GM18499 (cell line): ENCODE measurements at regions not wholly inside any gene's neighbourhood (a gene's known extent, or its start where the extent isn't known, plus 50 kb on each side); places are given as distances from the start of the nearest gene placed in this dataset.
"Not testable (repeated sequence)": the region's sequence is repeated elsewhere in the genome, so short reads cannot be mapped to it uniquely, and the experiment has no call there.

Source experiments
- ATAC-seq: cut with Tn5 transposase; IDR thresholded peaks from one replicate; pipeline ENCODE4 v1.9.1; 2021; ENCODE audit warnings: moderate number of reproducible peaks; ENCODE audit not compliant: insufficient read depth, unreplicated experiment

GRCh38 chr22:34798605-34799004, 267.4 kb upstream of the ISX start:
- no peak for ATAC-seq

- ATAC-seq: no peak
Observed at GRCh38 chr22:34800260-34800980, 265.5 kb upstream of the ISX start.

GRCh38 chr22:34801221-34801620, 264.7 kb upstream of the ISX start:
- ATAC-seq: no peak

- ATAC-seq: no peak
Observed at GRCh38 chr22:34804091-34804490, 261.9 kb upstream of the ISX start.

DNA sequence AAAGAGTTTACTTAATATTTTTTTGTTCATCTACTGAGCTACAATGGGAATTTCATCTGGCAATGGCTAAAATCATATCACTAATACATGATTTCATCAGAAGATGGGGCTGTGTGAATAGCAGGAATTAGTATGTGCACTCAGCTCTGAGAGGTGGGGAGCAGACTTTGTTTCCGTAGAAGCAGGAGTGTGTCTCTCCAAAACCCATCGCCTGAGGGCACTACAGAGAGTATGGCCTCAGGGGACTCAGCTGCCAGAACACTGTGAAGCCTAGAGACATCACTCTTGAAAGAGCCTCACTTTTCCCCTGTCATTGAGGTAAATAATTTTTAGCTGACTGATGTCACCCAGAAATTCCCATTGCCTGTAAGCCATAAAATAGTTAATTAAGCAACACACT, 261.4 kb upstream of the ISX start:
- no peak for ATAC-seq

DNA sequence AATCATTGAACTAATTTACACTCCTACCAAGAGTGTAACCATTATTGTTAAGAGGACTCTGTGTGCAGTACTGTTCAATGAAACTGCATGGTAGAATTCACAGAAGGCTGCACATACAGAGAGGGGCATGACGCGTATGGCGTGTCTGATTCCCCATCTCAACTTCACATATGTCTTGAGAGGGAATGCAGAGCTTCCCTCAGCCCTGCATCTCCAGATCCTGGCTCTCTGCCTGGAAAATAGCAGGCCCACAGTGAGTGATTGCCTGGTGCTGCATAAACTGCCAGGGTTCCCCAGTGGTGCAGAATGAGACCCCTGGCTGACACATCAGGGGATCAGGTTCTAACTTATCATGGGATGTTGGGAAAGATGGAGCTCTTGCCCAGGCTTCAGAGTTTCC, 260.2 kb upstream of the ISX start:
- no peak for ATAC-seq

DNA sequence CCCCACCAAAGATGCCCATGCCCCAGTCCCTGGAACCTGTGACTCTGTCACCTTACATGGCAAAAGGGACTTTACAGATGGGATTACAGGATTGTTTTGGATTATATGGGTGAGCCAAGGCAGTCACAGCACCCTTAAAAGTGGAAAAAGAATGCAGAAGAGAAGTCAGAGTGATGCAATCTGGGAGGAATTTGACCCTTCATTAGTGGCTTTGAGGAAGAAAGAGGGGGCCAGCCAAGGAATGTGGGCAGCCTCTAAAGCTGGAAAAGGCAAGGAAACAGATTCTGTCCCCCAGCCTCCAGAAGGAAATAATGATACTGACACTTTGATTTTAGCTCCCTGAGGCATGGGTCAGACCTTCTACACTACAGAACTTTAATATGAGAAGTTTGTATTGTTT, 257.3 kb upstream of the ISX start:
- ATAC-seq: no peak

- ATAC-seq: no peak
Observed at GRCh38 chr22:34812631-34813030, 253.3 kb upstream of the ISX start.

DNA sequence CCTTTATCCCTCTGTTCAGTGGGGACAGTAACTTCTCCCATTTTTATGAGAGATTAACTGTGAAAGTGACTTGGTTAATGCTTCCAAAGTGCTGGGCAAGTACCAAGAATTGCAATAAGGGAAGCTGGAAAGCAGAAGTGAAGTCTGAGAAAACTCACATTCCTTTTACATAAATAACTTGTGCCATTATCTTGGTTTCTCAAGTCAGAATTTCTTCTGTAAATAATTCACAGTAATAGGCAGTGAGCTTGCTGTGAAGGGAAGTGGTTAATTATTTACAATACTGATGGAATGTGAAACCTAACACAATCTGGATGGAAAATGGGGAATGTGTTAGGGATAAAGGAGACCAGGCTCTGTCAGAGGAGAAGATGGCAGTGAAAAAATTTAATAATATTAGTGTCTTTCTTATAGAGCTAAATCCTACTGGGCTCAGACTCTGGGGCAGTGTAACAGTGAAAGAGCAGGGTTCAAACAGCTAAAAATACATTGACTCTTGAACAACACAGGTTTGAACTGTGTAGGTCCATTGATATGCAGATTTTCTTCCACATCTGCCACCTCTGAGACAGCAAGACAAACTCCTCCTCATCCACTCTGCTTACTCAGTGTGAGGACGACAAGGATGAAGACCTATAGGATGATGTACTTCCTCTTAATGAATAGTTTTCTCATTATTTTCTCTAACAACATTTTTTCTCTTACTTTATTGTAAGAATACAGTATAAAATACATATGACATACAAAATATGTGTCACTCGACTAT, 251.5 kb upstream of the ISX start:
- ATAC-seq: no peak

GRCh38 chr22:34829485-34829884, 236.5 kb upstream of the ISX start:
- ATAC-seq: no peak

GRCh38 chr22:34834059-34834458, 231.9 kb upstream of the ISX start:
- no peak for ATAC-seq

DNA sequence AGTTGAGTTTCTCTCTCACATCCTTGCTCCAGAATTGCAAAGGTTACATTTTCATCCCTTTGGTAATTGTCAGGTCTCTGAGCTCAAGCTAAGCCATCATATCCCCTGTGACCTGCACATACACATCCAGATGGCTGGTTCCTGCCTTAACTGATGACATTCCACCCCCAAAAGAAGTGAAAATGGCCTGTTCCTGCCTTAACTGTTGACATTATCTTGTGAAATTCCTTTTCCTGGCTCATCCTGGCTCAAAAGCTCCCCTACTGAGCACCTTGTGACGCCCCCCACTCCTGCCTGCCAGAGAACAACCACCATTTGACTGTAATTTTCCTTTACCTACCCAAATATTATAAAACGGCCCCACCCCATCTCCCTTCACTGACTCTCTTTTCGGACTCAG, 231.4 kb upstream of the ISX start:
- ATAC-seq: not testable (repeated sequence)

DNA sequence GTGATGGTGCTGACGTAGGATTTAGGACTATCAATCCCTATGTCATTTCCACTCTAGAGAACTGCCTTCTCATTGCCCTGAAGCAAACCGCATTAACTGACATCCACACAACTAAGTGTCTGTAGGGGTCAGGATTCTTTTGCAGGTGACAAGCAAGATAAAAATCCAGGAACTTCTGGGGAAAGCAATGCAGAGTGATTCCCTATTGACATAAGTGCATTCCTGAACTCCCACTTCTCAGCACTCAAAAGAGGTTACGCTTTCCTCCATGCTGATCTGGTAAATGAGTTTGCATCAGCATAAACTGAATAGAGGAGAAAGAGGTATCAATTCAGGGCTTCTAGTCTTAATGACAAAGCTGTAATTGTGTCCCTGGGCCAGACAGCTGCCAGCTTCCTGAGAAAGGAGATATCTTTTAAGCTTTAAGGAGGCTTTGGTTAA, 224.6 kb upstream of the ISX start:
- ATAC-seq: no peak

DNA sequence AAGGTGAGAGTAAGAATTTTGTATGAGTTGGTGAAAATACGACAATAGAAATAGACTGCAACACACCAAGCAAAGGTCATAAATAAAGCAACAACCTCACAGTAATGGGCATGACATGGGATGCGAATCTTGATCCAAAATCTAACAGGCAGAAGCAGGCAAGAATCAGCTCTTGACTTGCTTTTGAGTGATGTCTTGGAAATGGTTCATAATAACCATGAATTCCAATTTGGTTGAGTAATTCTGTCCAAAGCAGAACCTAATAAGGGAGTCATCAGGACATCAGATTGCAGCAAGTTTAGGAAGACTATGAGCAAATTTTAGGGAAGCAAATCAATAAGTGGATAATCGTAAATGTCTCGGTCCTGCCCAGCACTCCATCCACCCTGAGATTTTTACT, 224.0 kb upstream of the ISX start:
- ATAC-seq: no peak

GRCh38 chr22:34842630-34843029, 223.3 kb upstream of the ISX start:
- no peak for ATAC-seq

DNA sequence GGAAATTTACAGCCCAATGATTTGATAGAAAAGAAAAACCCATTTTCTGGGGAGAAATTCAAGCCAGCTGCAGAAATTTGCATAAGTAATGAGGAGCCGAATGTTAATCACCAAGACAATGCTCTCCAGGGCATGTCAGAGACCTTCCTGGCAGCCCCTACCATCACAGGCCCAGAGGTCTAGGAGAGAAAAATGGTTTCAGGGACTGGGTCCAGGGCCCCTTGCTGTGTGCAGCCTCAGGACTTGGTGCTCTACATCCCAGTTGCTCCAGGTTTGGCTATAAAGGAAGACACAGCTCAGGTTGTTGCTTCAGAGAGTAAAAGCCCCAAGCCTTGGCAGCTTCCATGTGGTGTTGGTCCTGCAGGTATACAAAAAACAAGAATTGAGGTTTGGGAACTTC, 222.2 kb upstream of the ISX start:
- ATAC-seq: not testable (repeated sequence)

- no peak for ATAC-seq
Observed at GRCh38 chr22:34845391-34845790, 220.6 kb upstream of the ISX start.

GRCh38 chr22:34847072-34847471, 218.9 kb upstream of the ISX start:
- ATAC-seq: peak; percentile 66

DNA sequence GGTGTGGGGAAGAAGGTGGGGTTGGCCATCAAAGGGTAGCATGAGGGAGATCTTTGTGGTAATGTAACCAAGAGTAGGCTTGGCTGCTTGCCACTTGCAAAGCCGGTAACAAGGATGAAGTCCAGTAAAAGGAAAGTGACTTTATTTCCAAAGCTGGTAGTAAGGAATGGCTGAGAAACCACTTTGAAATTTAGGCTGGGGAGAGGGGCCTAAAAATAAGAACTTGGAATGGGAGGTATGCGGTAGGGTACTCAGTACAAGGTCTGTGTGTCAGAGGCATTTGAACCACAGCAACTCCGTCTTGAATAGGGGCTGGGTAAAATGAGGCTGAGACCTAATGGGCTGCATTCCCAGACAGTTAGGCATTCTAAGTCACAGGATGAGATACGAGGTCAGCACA, 216.0 kb upstream of the ISX start:
- ATAC-seq: no peak

DNA sequence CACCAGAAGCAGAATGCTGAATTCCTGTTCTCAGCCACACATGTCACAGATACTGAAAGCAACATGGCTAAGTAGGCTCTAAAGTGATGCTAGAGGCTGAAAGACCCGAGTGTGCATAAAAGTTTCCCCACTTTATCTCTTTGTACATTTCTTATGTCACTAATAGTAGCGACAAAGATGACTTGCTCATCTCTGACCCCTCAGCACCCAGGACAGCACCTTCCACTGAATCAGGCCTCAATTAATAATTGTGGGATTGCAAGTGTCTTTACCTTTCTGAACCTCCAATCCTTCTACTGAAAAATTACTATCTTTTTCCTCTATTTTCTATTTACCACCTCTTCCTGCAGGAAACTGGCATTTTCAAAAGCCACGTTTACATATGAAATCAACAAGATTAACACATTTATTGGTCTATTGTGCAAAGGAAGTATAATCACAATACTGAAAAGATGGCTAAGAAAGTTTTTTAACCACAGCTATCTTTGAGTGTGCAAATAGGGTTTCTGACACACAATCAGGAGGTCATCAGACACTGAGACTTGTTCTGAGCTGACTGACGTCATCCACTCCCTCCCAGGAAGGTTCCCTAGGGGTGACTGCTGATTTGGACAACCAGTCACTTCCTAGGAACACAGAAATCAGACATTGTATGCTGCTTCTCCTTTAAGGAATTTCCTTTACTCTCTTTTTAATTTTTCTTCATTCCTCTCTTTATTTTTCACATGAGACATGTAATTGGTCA, 213.9 kb upstream of the ISX start:
- ATAC-seq: no peak

DNA sequence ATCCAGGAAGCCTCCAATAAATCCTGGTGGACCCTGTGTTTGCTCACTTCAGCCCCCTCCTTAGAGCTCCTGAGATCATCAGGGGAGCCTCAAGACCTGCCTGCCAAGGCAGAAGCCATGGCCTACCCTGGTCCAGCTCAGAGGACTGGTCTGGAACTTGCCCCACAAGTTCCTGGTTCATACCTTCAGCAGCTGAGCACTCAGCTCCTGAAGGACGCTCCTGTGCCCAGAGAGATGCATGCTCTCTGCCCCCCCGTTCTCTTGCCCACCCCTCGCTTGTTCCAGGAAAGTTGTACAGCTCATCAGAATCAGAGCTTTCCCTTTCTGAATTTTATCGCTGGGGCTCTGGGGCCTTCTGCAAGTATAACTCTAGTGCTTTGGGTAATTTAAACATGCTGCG, 210.5 kb upstream of the ISX start:
- no peak for ATAC-seq
